Astrocyte (in vitro differentiated cells and primary cell): ENCODE measurements at regions not wholly inside any gene's neighbourhood (a gene's known extent, or its start where the extent isn't known, plus 50 kb on each side); places are given as distances from the start of the nearest gene placed in this dataset.

Source experiments
- DNase-seq: peaks from one replicate; pipeline ENCODE4 v3.0.0-alpha.2; 2010; ENCODE audit warnings: low read depth
- FAIRE-seq: peaks from 2 replicates; lab custom pipeline; 2011; peaks lifted over from hg19 to GRCh38; lab: Jason Lieb, UNC
- H2AFZ ChIP-seq: 2 replicates; pipeline ENCODE4 v1.6.0; 2012; ENCODE audit warnings: low read depth, low read length, inconsistent platforms
- H3K27ac ChIP-seq: 2 replicates; pipeline ENCODE4 v1.5.1; 2011; ENCODE audit warnings: low read depth, low read length, inconsistent platforms
- H3K27me3 ChIP-seq: 2 replicates; pipeline ENCODE4 v1.6.0; 2011; ENCODE audit warnings: low read length, inconsistent platforms; ENCODE audit not compliant: insufficient read depth
- H3K36me3 ChIP-seq: 2 replicates; pipeline ENCODE4 v1.5.1; 2011; ENCODE audit warnings: low read length, inconsistent platforms; ENCODE audit not compliant: insufficient read depth
- H3K4me1 ChIP-seq: 2 replicates; pipeline ENCODE4 v1.5.1; 2011; ENCODE audit warnings: low read length, inconsistent platforms; ENCODE audit not compliant: insufficient read depth
- H3K4me2 ChIP-seq: 2 replicates; pipeline ENCODE4 v1.6.0; 2012; ENCODE audit warnings: low read length, inconsistent platforms
- H3K4me3 ChIP-seq: 2 replicates; pipeline ENCODE4 v1.5.1; 2011; ENCODE audit warnings: low read depth, mild to moderate bottlenecking, low read length, inconsistent platforms; ENCODE audit not compliant: insufficient read depth
- H3K79me2 ChIP-seq: 2 replicates; pipeline ENCODE4 v1.6.0; 2012; ENCODE audit warnings: mild to moderate bottlenecking, low read length, inconsistent platforms; ENCODE audit not compliant: insufficient read depth
- H3K9ac ChIP-seq: 2 replicates; pipeline ENCODE4 v1.6.0; 2012; ENCODE audit warnings: mild to moderate bottlenecking, low read length, inconsistent platforms
- H3K9me3 ChIP-seq: 2 replicates; pipeline ENCODE4 v1.5.1; 2012; ENCODE audit warnings: low read depth, mild to moderate bottlenecking, low read length, inconsistent platforms; ENCODE audit not compliant: insufficient read depth
- H4K20me1 ChIP-seq: 2 replicates; pipeline ENCODE4 v1.6.0; 2012; ENCODE audit warnings: low read length, inconsistent platforms; ENCODE audit not compliant: insufficient read depth
- H3K27ac Mint-ChIP-seq: one replicate; pipeline ENCODE4 v1.8.0; 2021; ENCODE audit warnings: mild to moderate bottlenecking, mixed read lengths; ENCODE audit not compliant: unreplicated experiment
- H3K27me3 Mint-ChIP-seq: one replicate; pipeline ENCODE4 v1.8.0; 2021; ENCODE audit warnings: low read depth, mixed read lengths; ENCODE audit not compliant: unreplicated experiment
- H3K36me3 Mint-ChIP-seq: one replicate; pipeline ENCODE4 v1.8.0; 2021; ENCODE audit warnings: low read depth, mixed read lengths; ENCODE audit not compliant: unreplicated experiment
- H3K4me1 Mint-ChIP-seq: one replicate; pipeline ENCODE4 v1.8.0; 2021; ENCODE audit warnings: low read depth, mixed read lengths; ENCODE audit not compliant: unreplicated experiment
- H3K4me3 Mint-ChIP-seq: one replicate; pipeline ENCODE4 v1.8.0; 2021; ENCODE audit warnings: mild to moderate bottlenecking, moderate library complexity, mixed read lengths; ENCODE audit not compliant: unreplicated experiment
- H3K9me3 Mint-ChIP-seq: one replicate; pipeline ENCODE4 v1.8.0; 2021; ENCODE audit warnings: mild to moderate bottlenecking, mixed read lengths; ENCODE audit not compliant: unreplicated experiment
- CTCF ChIP-seq: IDR thresholded peaks from 2 replicates; pipeline ENCODE4 v1.5.1; 2011; ENCODE audit warnings: low read depth, mild to moderate bottlenecking, inconsistent platforms, low read length, moderate library complexity; ENCODE audit not compliant: insufficient read depth
- EZH2 ChIP-seq: IDR thresholded peaks from 2 replicates; pipeline ENCODE4 v1.6.1; 2012; ENCODE audit warnings: mild to moderate bottlenecking, low read length, inconsistent platforms; ENCODE audit not compliant: insufficient read depth

GRCh38 chr16:8217201-8217600, 373.1 kb downstream of the TMEM114 start:
- H3K4me3 ChIP-seq: no peak overlapping the region
- FAIRE-seq: no peak
- H2AFZ ChIP-seq: no peak overlapping the region
- Mint-ChIP-seq H3K27me3 (peaks cover 2% of the 10 kb centered on the region), H3K27ac (no peak overlapping the region), H3K36me3 (no peaks in the 10 kb centered on the region), H3K4me1 (no peaks in the 10 kb centered on the region), H3K4me3 (no peak overlapping the region), H3K9me3 (no peaks in the 10 kb centered on the region)
- no peak overlapping the region for H3K27ac ChIP-seq
- TF ChIP-seq CTCF: no peak
- no peaks in the 10 kb centered on the region for H4K20me1 ChIP-seq
- H3K79me2 ChIP-seq: no peaks in the 10 kb centered on the region
- no peaks in the 10 kb centered on the region for H3K36me3 ChIP-seq
- DNase-seq: no peak
- H3K9me3 ChIP-seq: no peaks in the 10 kb centered on the region
- no peak overlapping the region for H3K9ac ChIP-seq
- no peaks in the 10 kb centered on the region for H3K4me1 ChIP-seq
- H3K27me3 ChIP-seq: no peaks in the 10 kb centered on the region
- no peak overlapping the region for H3K4me2 ChIP-seq

DNA sequence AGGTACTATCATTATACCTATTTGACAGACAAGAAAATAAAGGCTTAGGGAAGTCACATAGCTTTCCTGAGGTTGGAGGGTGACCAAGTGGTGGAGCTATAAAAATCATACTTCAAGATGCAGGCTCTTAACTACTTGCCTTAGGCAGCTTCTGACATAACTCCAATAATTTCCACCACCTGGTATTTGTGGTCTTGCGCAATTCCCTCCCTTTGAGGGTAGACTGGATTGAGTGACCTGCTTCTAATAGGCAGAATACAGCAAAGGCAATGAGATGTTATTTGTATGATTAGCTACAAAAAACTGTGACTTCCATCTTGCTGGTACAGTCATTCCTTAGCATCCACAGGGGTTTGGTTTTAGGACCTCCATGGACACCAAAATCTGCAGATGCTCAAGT, 385.5 kb downstream of the TMEM114 start:
- no peak overlapping the region for H3K4me2 ChIP-seq
- no peak overlapping the region for H2AFZ ChIP-seq
- H3K27me3 Mint-ChIP-seq: peaks cover 5% of the 10 kb centered on the region
- H3K4me1 Mint-ChIP-seq: no peaks in the 10 kb centered on the region
- H3K36me3 ChIP-seq: no peaks in the 10 kb centered on the region
- no peaks in the 10 kb centered on the region for H3K36me3 Mint-ChIP-seq
- H3K27ac Mint-ChIP-seq: no peak overlapping the region
- H4K20me1 ChIP-seq: no peaks in the 10 kb centered on the region
- no peak for DNase-seq
- no peak overlapping the region for H3K4me3 Mint-ChIP-seq
- H3K9me3 Mint-ChIP-seq: peaks cover 2% of the 10 kb centered on the region
- FAIRE-seq: no peak
- H3K4me3 ChIP-seq: no peak overlapping the region
- no peaks in the 10 kb centered on the region for H3K4me1 ChIP-seq
- TF ChIP-seq EZH2 (no peak), CTCF (no peak)
- H3K27me3 ChIP-seq: no peaks in the 10 kb centered on the region
- H3K9ac ChIP-seq: no peak overlapping the region
- H3K9me3 ChIP-seq: peaks cover 6% of the 10 kb centered on the region
- H3K79me2 ChIP-seq: no peaks in the 10 kb centered on the region
- H3K27ac ChIP-seq: no peak overlapping the region

DNA sequence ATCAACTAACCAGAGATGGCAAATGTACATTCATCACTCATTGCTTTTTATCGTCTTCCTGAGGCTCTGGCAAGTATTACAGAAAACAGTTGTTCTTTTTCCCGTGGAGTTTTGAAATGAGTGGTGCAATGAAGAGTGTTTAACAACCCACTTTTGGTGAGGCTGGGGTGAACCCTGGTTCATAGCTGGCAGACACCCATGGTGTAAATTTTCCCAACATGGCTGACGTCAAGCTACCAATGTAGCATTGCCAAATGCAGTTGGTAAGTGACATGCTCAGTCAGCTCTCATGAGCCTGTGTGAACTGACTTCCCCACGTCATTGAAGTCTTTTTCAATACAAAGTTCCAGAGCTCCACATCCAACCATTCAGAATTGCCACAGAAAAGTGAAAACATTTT, 386.2 kb downstream of the TMEM114 start:
- FAIRE-seq (no peak), DNase-seq (no peak)
- Histone ChIP-seq H4K20me1 (no peaks in the 10 kb centered on the region), H2AFZ (no peak overlapping the region), H3K36me3 (no peaks in the 10 kb centered on the region), H3K27me3 (no peaks in the 10 kb centered on the region), H3K9me3 (peaks cover 6% of the 10 kb centered on the region), H3K4me1 (no peaks in the 10 kb centered on the region), H3K9ac (no peak overlapping the region), H3K27ac (no peak overlapping the region), H3K79me2 (no peaks in the 10 kb centered on the region), H3K4me2 (no peak overlapping the region), H3K4me3 (no peak overlapping the region)
- Mint-ChIP-seq H3K4me1 (no peaks in the 10 kb centered on the region), H3K9me3 (peaks cover 2% of the 10 kb centered on the region), H3K27ac (no peak overlapping the region), H3K4me3 (no peak overlapping the region), H3K27me3 (peaks cover 5% of the 10 kb centered on the region), H3K36me3 (no peaks in the 10 kb centered on the region)
- TF ChIP-seq EZH2 (no peak), CTCF (no peak)
